VCaP (cell line): ENCODE measurements at regions not wholly inside any gene's neighbourhood (a gene's known extent, or its start where the extent isn't known, plus 50 kb on each side); places are given as distances from the start of the nearest gene placed in this dataset.

Experiments
- H3K27ac ChIP-seq: fragments of 450-650 bp; 2 replicates; pipeline ENCODE4 v1.5.1; 2017
- CTCF ChIP-seq: fragments of 450-650 bp; conservative IDR thresholded peaks from 2 replicates; pipeline ENCODE4 v1.5.1; 2017; ENCODE audit warnings: mild to moderate bottlenecking, moderate library complexity

GRCh38 chr1:218079347-218079746 lies 205.7 kb upstream of the RRP15 start:
- no peak overlapping the region for H3K27ac ChIP-seq
- no peak for TF ChIP-seq CTCF

- H3K27ac ChIP-seq = no peak overlapping the region
- TF ChIP-seq CTCF = no peak
Measured at GRCh38 chr1:218079820-218080219, 205.3 kb upstream of the RRP15 start.

GRCh38 chr1:218080863-218081262 lies 204.2 kb upstream of the RRP15 start:
- TF ChIP-seq CTCF = no peak
- no peak overlapping the region for H3K27ac ChIP-seq

- TF ChIP-seq CTCF = no peak
- H3K27ac ChIP-seq = no peak overlapping the region
Measured at GRCh38 chr1:218081358-218081757, 203.7 kb upstream of the RRP15 start.

- H3K27ac ChIP-seq = no peak overlapping the region
- TF ChIP-seq CTCF = no peak
Measured at GRCh38 chr1:218090459-218090858, 194.6 kb upstream of the RRP15 start.

- H3K27ac ChIP-seq = no peak overlapping the region
- TF ChIP-seq CTCF = no peak
Measured at GRCh38 chr1:218101409-218101808, 183.7 kb upstream of the RRP15 start.

GRCh38 chr1:218108034-218108433 lies 177.1 kb upstream of the RRP15 start:
- H3K27ac ChIP-seq = no peak overlapping the region
- TF ChIP-seq CTCF = no peak

- TF ChIP-seq CTCF = no peak
- H3K27ac ChIP-seq = no peak overlapping the region
Measured at GRCh38 chr1:218112862-218113261, 172.2 kb upstream of the RRP15 start.
